ENCODE measurements at regions not wholly inside any gene's neighbourhood (a gene's known extent, or its start where the extent isn't known, plus 50 kb on each side); places are given as distances from the start of the nearest gene placed in this dataset.

DNA sequence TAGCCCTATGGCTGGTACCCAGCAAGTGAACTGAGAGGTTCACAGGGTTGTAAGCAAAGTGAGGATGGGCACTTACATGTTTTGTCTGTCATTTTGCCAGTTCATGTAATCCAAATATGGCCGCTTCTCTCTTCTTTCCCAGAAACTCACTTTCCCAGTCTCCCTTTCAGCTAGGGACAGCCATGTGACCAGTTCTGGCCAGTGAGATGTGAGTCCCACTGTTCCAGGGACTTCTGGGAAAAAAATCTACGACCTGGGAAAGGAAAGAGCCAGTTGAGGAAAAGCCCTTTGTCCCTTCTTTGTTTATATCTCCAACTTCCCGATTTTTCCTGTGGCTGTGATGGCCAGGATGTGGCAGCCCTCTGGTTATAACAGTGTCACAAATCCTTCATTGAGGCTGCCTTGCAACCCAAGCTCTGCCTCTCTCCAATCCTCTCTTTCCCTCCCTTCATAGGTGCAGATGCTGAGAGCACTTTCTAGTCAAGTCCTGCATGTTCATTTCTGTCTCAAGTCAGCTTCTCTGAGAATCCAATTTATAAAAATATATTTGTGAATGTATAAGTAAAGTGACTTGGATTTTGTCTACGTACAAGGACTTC is 148.6 kb upstream of the ZFP64 start:
- TF ChIP-seq, protein P1, sequence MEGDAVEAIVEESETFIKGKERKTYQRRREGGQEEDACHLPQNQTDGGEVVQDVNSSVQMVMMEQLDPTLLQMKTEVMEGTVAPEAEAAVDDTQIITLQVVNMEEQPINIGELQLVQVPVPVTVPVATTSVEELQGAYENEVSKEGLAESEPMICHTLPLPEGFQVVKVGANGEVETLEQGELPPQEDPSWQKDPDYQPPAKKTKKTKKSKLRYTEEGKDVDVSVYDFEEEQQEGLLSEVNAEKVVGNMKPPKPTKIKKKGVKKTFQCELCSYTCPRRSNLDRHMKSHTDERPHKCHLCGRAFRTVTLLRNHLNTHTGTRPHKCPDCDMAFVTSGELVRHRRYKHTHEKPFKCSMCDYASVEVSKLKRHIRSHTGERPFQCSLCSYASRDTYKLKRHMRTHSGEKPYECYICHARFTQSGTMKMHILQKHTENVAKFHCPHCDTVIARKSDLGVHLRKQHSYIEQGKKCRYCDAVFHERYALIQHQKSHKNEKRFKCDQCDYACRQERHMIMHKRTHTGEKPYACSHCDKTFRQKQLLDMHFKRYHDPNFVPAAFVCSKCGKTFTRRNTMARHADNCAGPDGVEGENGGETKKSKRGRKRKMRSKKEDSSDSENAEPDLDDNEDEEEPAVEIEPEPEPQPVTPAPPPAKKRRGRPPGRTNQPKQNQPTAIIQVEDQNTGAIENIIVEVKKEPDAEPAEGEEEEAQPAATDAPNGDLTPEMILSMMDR (IDR thresholded peaks at IDR 0.05; ENCODE audit: low read depth, low read length, missing control alignments): no peak
- no peak overlapping the region for H3K4me3 ChIP-seq (ENCODE audit: low read depth, low read length)
- no peak for DNase-seq (ENCODE audit: low read depth)
- in situ Hi-C loops (cut with HindIII; ENCODE audit: low sequenced_read_pairs): no loop called here

DNA sequence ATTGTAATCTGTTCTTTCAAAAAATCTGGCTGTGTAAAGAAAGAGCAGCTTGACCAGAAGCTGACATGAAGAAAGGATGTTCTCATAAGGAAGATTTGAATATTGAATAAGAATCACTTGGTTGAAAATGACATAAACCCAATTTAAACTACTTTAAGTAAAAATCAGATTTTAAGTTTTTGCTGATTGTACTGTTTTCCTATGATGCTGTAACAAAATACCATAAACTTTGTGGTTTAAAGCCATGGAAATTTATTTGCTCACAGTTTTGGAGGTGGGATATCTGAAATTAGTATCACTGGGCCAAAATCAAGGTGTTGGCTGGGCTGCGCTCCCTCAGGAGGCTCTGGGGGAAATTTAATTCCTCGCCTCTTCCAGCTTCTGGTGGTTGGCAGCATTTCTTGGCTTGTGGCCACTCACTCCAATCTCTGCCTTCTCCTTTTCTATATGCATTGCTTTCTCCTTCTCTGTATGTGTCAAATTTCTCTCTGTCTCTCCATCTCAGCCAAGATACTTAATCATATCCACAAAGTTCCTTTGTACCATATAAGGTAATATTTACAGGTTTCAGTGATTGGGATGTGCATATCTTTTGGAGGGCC is 141.2 kb upstream of the ZFP64 start:
- no peak overlapping the region for H3K4me3 ChIP-seq (ENCODE audit: low read depth, low read length)
- DNase-seq (ENCODE audit: low read depth): no peak
- in situ Hi-C loops (cut with HindIII; ENCODE audit: low sequenced_read_pairs): no loop called here
- TF ChIP-seq, protein P1 (IDR thresholded peaks at IDR 0.05; ENCODE audit: low read depth, low read length, missing control alignments): no peak

DNA sequence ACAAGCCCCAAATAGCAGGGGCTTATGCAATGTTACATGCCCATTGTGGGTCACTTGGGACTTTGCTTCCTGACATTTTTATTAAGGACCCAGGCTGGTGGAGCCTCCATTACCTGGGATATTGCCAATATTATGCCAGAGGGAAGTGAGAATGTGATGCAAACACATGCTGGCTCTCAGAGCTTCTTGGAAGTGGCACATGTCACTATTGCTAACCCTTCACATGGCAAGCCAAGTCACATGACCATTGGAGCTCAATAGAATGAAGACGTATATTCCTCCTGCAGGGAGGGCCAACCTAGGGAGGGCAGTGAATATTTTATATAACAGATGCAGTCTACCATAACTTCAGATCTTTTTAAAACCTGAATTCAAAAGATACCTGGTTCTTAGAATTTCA is 140.7 kb upstream of the ZFP64 start:
- TF ChIP-seq, protein P1 (IDR thresholded peaks at IDR 0.05; ENCODE audit: low read depth, low read length, missing control alignments): no peak
- no peak overlapping the region for H3K4me3 ChIP-seq (ENCODE audit: low read depth, low read length)
- in situ Hi-C loops (cut with HindIII; ENCODE audit: low sequenced_read_pairs): no loop called here
- DNase-seq (ENCODE audit: low read depth): no peak

DNA sequence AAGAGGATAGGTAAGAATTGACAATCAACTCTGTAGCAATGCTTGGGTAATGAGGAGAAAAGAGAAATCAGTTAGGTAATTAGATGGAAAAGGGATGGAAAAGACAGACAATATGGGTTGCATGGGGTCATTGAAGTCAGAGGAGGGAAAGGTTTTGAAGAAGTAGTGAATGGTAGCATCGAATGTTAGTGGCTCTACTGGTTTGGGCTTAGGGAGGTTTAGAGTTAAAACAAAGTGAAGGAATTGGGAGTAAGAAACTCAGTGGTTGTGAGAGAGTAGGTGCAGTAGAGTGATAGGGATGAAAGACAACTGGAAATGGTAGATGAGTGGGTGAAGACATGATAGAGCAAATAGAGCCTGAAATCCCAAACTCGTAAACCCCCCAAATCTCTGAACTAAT is 140.1 kb upstream of the ZFP64 start:
- no peak overlapping the region for H3K4me3 ChIP-seq (ENCODE audit: low read depth, low read length)
- in situ Hi-C loops (cut with HindIII; ENCODE audit: low sequenced_read_pairs): no loop called here
- DNase-seq (ENCODE audit: low read depth): no peak
- TF ChIP-seq, protein P1 (IDR thresholded peaks at IDR 0.05; ENCODE audit: low read depth, low read length, missing control alignments): no peak

DNA sequence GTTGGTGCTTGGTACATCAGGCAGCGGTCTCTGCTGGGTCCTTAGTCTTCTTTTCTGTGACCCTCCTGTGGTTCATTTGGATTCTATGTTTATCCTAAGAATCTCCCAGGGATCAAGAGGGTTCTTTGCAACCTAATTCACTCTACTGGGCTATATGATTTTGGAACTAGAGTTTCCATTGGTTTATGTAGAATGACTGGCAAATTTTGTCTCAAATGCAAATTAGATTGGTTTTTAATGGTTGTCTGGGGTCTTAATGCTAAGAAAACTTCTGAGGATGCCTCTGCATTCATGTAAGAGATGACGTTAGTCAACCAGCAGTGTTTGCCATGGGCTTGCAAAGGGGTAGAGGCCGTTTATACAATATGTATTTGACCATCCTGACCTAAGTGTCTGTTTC is 129.8 kb upstream of the ZFP64 start:
- no peak for DNase-seq (ENCODE audit: low read depth)
- H3K4me3 ChIP-seq (ENCODE audit: low read depth, low read length): no peak overlapping the region
- in situ Hi-C loops (cut with HindIII; ENCODE audit: low sequenced_read_pairs): no loop called here
- TF ChIP-seq, protein P1 (IDR thresholded peaks at IDR 0.05; ENCODE audit: low read depth, low read length, missing control alignments): no peak

DNA sequence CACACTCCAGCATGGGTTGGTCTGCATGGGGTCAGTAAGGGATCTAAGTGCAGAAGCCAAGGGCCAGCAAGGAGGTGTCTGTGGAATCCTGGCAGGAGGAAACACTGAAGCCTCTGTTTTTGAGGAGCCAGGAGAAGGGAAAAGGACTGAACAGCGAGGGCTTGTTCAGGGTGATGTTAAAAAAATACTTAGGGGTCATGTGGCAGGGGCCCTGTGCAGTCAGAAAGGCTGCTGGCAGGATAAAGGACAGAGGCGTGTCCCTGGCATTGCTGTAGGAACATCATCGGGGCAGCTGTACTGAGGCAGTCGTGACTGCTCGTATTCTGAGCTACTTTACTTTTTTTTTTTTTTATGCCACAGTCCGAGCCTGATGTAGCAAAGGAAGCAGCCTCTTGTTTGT is 127.1 kb upstream of the ZFP64 start:
- no peak for DNase-seq (ENCODE audit: low read depth)
- TF ChIP-seq, protein P1 (IDR thresholded peaks at IDR 0.05; ENCODE audit: low read depth, low read length, missing control alignments): no peak
- in situ Hi-C loops (cut with HindIII; ENCODE audit: low sequenced_read_pairs): no loop called here
- no peak overlapping the region for H3K4me3 ChIP-seq (ENCODE audit: low read depth, low read length)
